ENCODE measurements at regions not wholly inside any gene's neighbourhood (a gene's known extent, or its start where the extent isn't known, plus 50 kb on each side); places are given as distances from the start of the nearest gene placed in this dataset.

DNA sequence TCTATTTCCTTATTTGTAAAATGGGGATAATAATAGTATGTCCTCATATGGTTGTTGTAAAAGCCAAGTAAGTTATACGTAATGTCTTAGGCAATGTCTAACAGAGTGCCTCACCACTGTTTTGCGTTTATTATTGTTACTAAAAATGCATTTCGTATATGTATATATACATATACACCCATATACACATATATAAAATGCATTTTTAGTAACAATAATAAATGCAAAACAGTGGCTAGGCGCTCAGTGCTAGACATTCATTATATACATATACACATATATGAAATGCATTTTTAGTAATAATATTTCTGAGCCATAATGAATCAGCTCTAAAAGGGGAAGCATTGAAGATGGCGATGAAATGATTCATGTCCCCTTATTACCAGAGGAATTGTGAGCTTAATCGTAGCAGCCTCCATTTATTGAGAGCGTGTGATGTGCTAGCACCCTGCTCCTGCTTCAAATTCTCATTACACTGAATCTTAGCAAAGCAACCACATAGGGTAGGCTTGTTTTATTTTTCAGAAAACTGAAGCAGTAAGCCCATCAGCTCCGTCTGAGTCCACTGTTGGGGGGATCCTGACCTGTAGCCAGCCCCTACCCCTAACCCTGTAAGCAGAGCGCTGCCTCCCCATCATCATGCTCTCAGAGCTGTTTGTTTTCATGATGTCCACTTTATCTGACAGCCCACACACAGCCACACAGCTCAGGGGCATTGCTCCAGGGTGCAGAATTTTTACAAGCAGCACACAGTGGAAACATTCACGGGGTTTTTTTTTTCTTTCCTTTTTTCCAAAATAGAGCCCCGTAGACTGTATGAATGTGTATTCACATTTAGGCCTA is 97.1 kb upstream of the NAV2 start:
- TF ChIP-seq CTCF (IDR thresholded peaks at IDR 0.05) (no peak), POLR2A (IDR thresholded peaks at IDR 0.05) (no peak)
